IMR-90 (cell line): ENCODE measurements at regions not wholly inside any gene's neighbourhood (a gene's known extent, or its start where the extent isn't known, plus 50 kb on each side); places are given as distances from the start of the nearest gene placed in this dataset.

Experiments used
- ATAC-seq: fragments of 200-7000 bp; cut with Tn5 transposase; 2 replicates; pipeline ENCODE4 v1.9.1; 2020; ENCODE audit warnings: low read depth, mild to moderate bottlenecking, moderate library complexity
- BruUV-seq: library from RNA; stranded (reverse); fragments of 400-500 nt; replicated peaks from 2 replicates; lab custom pipeline; 2021; lab: Mats Ljungman, UMichigan
- CTCF ChIA-PET: fragments of 300-600 bp; formaldehyde crosslinking; extraction: SDS; loops from one replicate; lab custom pipeline; 2021; ENCODE audit warnings: antibody characterized with exemption; lab: Yijun Ruan, JAX
- POLR2A ChIA-PET: fragments of 300-600 bp; sonication (Branson Sonifier 250); formaldehyde crosslinking; loops from one replicate; lab custom pipeline; 2022; ENCODE audit warnings: antibody characterized with exemption; ENCODE audit not compliant: unreplicated experiment; lab: Charles Lee
- DNase-seq: peaks from one replicate; pipeline ENCODE4 v3.0.0; 2013
- H2AFZ ChIP-seq: replicated peaks from 2 replicates; pipeline ENCODE3; 2013; ENCODE audit warnings: low read length, mild to moderate bottlenecking; ENCODE audit not compliant: poor library complexity
- H2AK5ac ChIP-seq: 2 replicates; pipeline ENCODE4 v1.6.1; 2013; ENCODE audit warnings: low read depth, low read length, inconsistent platforms
- H2AK9ac ChIP-seq: replicated peaks from 2 replicates; pipeline ENCODE3; 2013; ENCODE audit warnings: mild to moderate bottlenecking, low read depth, low read length, moderate library complexity; ENCODE audit not compliant: poor library complexity
- H2BK120ac ChIP-seq: 2 replicates; pipeline ENCODE4 v1.6.1; 2013; ENCODE audit warnings: low read depth, low read length, inconsistent platforms
- H2BK15ac ChIP-seq: 3 replicates; pipeline ENCODE4 v1.6.1; 2013; ENCODE audit warnings: low read depth, low read length, inconsistent platforms
- H2BK20ac ChIP-seq: 2 replicates; pipeline ENCODE4 v1.6.1; 2013; ENCODE audit warnings: low read depth, mild to moderate bottlenecking, inconsistent platforms, low read length, moderate library complexity
- H2BK5ac ChIP-seq: 2 replicates; pipeline ENCODE4 v1.6.1; 2013; ENCODE audit warnings: mild to moderate bottlenecking, low read depth, low read length, inconsistent platforms; ENCODE audit not compliant: poor library complexity, severe bottlenecking
- H3K14ac ChIP-seq: replicated peaks from 2 replicates; pipeline ENCODE4 v1.6.1; 2013; ENCODE audit warnings: low read depth, low read length, inconsistent platforms
- H3K18ac ChIP-seq: 2 replicates; pipeline ENCODE4 v1.6.1; 2013; ENCODE audit warnings: low read depth, low read length, control low read depth
- H3K23ac ChIP-seq: 2 replicates; pipeline ENCODE4 v1.6.1; 2013; ENCODE audit warnings: low read depth, low read length, inconsistent platforms
- H3K27ac ChIP-seq: 2 replicates; pipeline ENCODE4 v1.5.1; 2013; ENCODE audit warnings: mild to moderate bottlenecking, control low read depth, low read length; ENCODE audit not compliant: insufficient read depth
- H3K27me3 ChIP-seq: 2 replicates; pipeline ENCODE4 v1.6.1; 2013; ENCODE audit warnings: low read length; ENCODE audit not compliant: control insufficient read depth, insufficient read depth
- H3K36me3 ChIP-seq: 2 replicates; pipeline ENCODE4 v1.6.1; 2013; ENCODE audit warnings: low read length, mixed read lengths; ENCODE audit not compliant: control insufficient read depth, insufficient read depth
- H3K4ac ChIP-seq: 2 replicates; pipeline ENCODE4 v1.6.1; 2013; ENCODE audit warnings: low read depth, low read length, inconsistent platforms
- H3K4me1 ChIP-seq: 2 replicates; pipeline ENCODE4 v1.6.1; 2013; ENCODE audit warnings: low read length, mixed read lengths; ENCODE audit not compliant: control insufficient read depth, insufficient read depth
- H3K4me2 ChIP-seq: 2 replicates; pipeline ENCODE4 v1.6.1; 2013; ENCODE audit warnings: low read depth, mild to moderate bottlenecking, control low read depth, low read length, moderate library complexity
- H3K4me3 ChIP-seq: 2 replicates; pipeline ENCODE4 v1.5.1; 2013; ENCODE audit warnings: low read depth, mild to moderate bottlenecking, control low read depth, low read length, moderate library complexity; ENCODE audit not compliant: insufficient read depth
- H3K56ac ChIP-seq: 2 replicates; pipeline ENCODE4 v1.6.1; 2013; ENCODE audit warnings: low read length, inconsistent platforms; ENCODE audit not compliant: insufficient read depth; ENCODE audit errors: extremely low read depth
- H3K79me1 ChIP-seq, 2 experiments: 2 replicates each; pipeline ENCODE4 v1.6.1; 2013; ENCODE audit warnings: low read length in 2 of 2, inconsistent platforms in 1 of 2, low read depth in 1 of 2
- H3K9ac ChIP-seq: 2 replicates; pipeline ENCODE4 v1.6.1; 2013; ENCODE audit warnings: low read depth, low read length, control low read depth
- H3K9me1 ChIP-seq: 2 replicates; pipeline ENCODE4 v1.6.1; 2013; ENCODE audit warnings: low read length, inconsistent platforms; ENCODE audit not compliant: insufficient read depth
- H3K9me3 ChIP-seq: 2 replicates; pipeline ENCODE4 v1.6.1; 2013; ENCODE audit warnings: low read length; ENCODE audit not compliant: control insufficient read depth, insufficient read depth
- H4K20me1 ChIP-seq: 2 replicates; pipeline ENCODE4 v1.6.1; 2013; ENCODE audit warnings: low read length, inconsistent platforms; ENCODE audit not compliant: insufficient read depth
- H4K5ac ChIP-seq: 2 replicates; pipeline ENCODE4 v1.6.1; 2013; ENCODE audit warnings: mild to moderate bottlenecking, low read depth, low read length, control low read depth
- H4K8ac ChIP-seq, 2 experiments: 2 replicates each; pipeline ENCODE4 v1.6.1; 2013; ENCODE audit warnings: low read depth in 2 of 2, low read length in 2 of 2, control low read depth in 1 of 2, inconsistent platforms in 1 of 2
- H4K91ac ChIP-seq: 2 replicates; pipeline ENCODE4 v1.6.1; 2013; ENCODE audit warnings: low read depth, low read length, inconsistent platforms; ENCODE audit not compliant: insufficient read depth
- CEBPB ChIP-seq: IDR thresholded peaks from 2 replicates; pipeline ENCODE4 v1.6.1; 2012; ENCODE audit warnings: low read depth, low read length, improper control_type of control experiment
- MAFK ChIP-seq: IDR thresholded peaks from 2 replicates; pipeline ENCODE4 v1.6.1; 2012; ENCODE audit warnings: low read depth, low read length, improper control_type of control experiment
- WGBS, 2 experiments: methylation state at CpG; one replicate each; pipeline versions ENCODE4 v1.1.5 to v1.1.7; 2013; ENCODE audit warnings: missing lambda C conversion rate in 2 of 2; ENCODE audit not compliant: insufficient read length in 1 of 2; ENCODE audit errors: extremely low coverage in 2 of 2; 5-methylcytosine and 5-hydroxymethylcytosine counted together
- dilution Hi-C: fragments of 300-500 bp; cut with HindIII; formaldehyde crosslinking; loops from one replicate; pipeline ENCODE4 v1.14.3; 2018; ENCODE audit warnings: low sequenced_read_pairs; ENCODE audit not compliant: unreplicated experiment
- in situ Hi-C: fragments of 300-500 bp; cut with MboI; formaldehyde crosslinking; loops from 3 replicates; pipeline ENCODE4 v1.14.3; 2019; ENCODE audit warnings: low sequenced_read_pairs, inconsistent platforms, mixed read lengths
- intact Hi-C: fragments of 100-400 bp; cut with micrococcal nuclease; formaldehyde crosslinking; loops from 2 replicates; pipeline ENCODE4 v1.10.0; 2022

- Histone ChIP-seq H4K20me1 (no peaks in the 10 kb centered on the region), H2AK5ac (no peak overlapping the region), H3K56ac (no peak overlapping the region), H3K4me3 (no peak overlapping the region), H2AFZ (no peak overlapping the region), H3K9ac (no peak overlapping the region), H2BK20ac (no peak overlapping the region), H3K27me3 (peaks cover 3% of the 10 kb centered on the region; the same call in 1 of the 2 replicates), H4K8ac (no peak overlapping the region), H4K5ac (no peak overlapping the region), H3K18ac (no peak overlapping the region), H2BK15ac (no peak overlapping the region), H3K4me2 (no peak overlapping the region), H3K9me1 (no peaks in the 10 kb centered on the region), H2AK9ac (no peak overlapping the region), H4K91ac (no peak overlapping the region), H3K79me1 (no peaks in the 10 kb centered on the region), H3K4me1 (no peaks in the 10 kb centered on the region), H2BK120ac (no peak overlapping the region), H3K23ac (no peak overlapping the region), H3K4ac (no peak overlapping the region), H2BK5ac (no peak overlapping the region), H3K9me3 (no peaks in the 10 kb centered on the region), H3K36me3 (no peaks in the 10 kb centered on the region), H3K27ac (no peak overlapping the region), H3K14ac (no peak overlapping the region)
- no peak for ATAC-seq
- BruUV-seq: no TSS peak
- dilution Hi-C loops: no loop called here
- no CpG with 5 or more reads among the region's 6 CpGs for WGBS, 2 experiments
- ChIA-PET CTCF (no interaction called here), POLR2A (no interaction called here)
- no peak for DNase-seq
- intact Hi-C loops: no loop called here
- no peak for TF ChIP-seq CEBPB
- TF ChIP-seq MAFK: no peak
- in situ Hi-C loops: no loop called here
Observed at GRCh38 chr6:84414531-84414930, 187.1 kb upstream of the CEP162 start.
